ENCODE measurements at regions not wholly inside any gene's neighbourhood (a gene's known extent, or its start where the extent isn't known, plus 50 kb on each side); places are given as distances from the start of the nearest gene placed in this dataset.

GRCh38 chr3:34285827-34286188, 487.4 kb downstream of the PDCD6IP start:
- no peak for TF ChIP-seq CTCF (IDR thresholded peaks at IDR 0.05)
- TF ChIP-seq POLR2A (IDR thresholded peaks at IDR 0.05): no peak
- H3K27me3 ChIP-seq: no peaks in the 10 kb centered on the region
- WGBS, 4 donors: 24 to 51% (median 34%) methylated on average over 2 of the region's 2 CpGs
- peak in 3 of 4 donors; percentile 36 to 62 (median 54) for ATAC-seq
- H3K4me1 ChIP-seq: peaks cover 0 to 13% (median 0%) of the 10 kb centered on the region in 12 donors
- no peak overlapping the region for H3K4me3 ChIP-seq
- H3K9me3 ChIP-seq: no peaks in the 10 kb centered on the region
- intact Hi-C loops (cut with DNase I): no loop called here
- no peaks in the 10 kb centered on the region for H3K36me3 ChIP-seq
- DNase-seq: no peak
- H3K27ac ChIP-seq: no peak overlapping the region

GRCh38 chr3:34292605-34293300, 494.3 kb downstream of the PDCD6IP start:
- intact Hi-C loops (cut with DNase I): no loop called here
- TF ChIP-seq CTCF (IDR thresholded peaks at IDR 0.05) (no peak), POLR2A (IDR thresholded peaks at IDR 0.05) (no peak)
- Histone ChIP-seq H3K4me1 (no peaks in the 10 kb centered on the region), H3K27ac (no peak overlapping the region), H3K27me3 (no peaks in the 10 kb centered on the region), H3K9me3 (no peaks in the 10 kb centered on the region), H3K4me3 (no peak overlapping the region), H3K36me3 (no peaks in the 10 kb centered on the region)
- WGBS, 4 donors: 60 to 74% (median 65%) methylated on average over 3 of the region's 3 CpGs
- ATAC-seq: no peak
- DNase-seq: no peak

GRCh38 chr3:34294240-34294639, 495.8 kb downstream of the PDCD6IP start:
- H3K27me3 ChIP-seq: no peaks in the 10 kb centered on the region
- intact Hi-C loops (cut with DNase I): no loop called here
- no peak for TF ChIP-seq CTCF (IDR thresholded peaks at IDR 0.05)
- TF ChIP-seq POLR2A (IDR thresholded peaks at IDR 0.05): no peak

GRCh38 chr3:34296796-34297195, 498.4 kb downstream of the PDCD6IP start:
- Histone ChIP-seq H3K36me3 (no peaks in the 10 kb centered on the region), H3K27me3 (peaks cover 0 to under 1% (median 0%) of the 10 kb centered on the region in 9 donors), H3K4me1 (no peaks in the 10 kb centered on the region), H3K9me3 (no peaks in the 10 kb centered on the region), H3K4me3 (no peak overlapping the region), H3K27ac (no peak overlapping the region)
- ATAC-seq (no peak), DNase-seq (no peak)
- intact Hi-C loops (cut with DNase I): no loop called here
- WGBS, 4 donors: 43 to 46% (median 44%) methylated on average over 4 of the region's 4 CpGs
- TF ChIP-seq CTCF (IDR thresholded peaks at IDR 0.05) (no peak), POLR2A (IDR thresholded peaks at IDR 0.05) (no peak)

More at GRCh38 chr3:34294240-34294639, 495.8 kb downstream of the PDCD6IP start:
- Histone ChIP-seq H3K4me3 (no peak overlapping the region), H3K27ac (no peak overlapping the region), H3K9me3 (no peaks in the 10 kb centered on the region), H3K36me3 (no peaks in the 10 kb centered on the region), H3K4me1 (no peaks in the 10 kb centered on the region)
- DNase-seq (no peak), ATAC-seq (no peak)
